AG09309 (cell line): ENCODE measurements at regions not wholly inside any gene's neighbourhood (a gene's known extent, or its start where the extent isn't known, plus 50 kb on each side); places are given as distances from the start of the nearest gene placed in this dataset.
"Not testable (repeated sequence)": the region's sequence is repeated elsewhere in the genome, so short reads cannot be mapped to it uniquely, and the experiment has no call there.

Experiments
- DNase-seq: peaks from one replicate; pipeline ENCODE4 v3.0.0-alpha.2; 2010; ENCODE audit warnings: low read depth
- H3K4me3 ChIP-seq: 2 replicates; pipeline ENCODE4 v1.5.1; 2011; ENCODE audit warnings: mild to moderate bottlenecking, low read depth, low read length, moderate library complexity; ENCODE audit not compliant: control insufficient read depth
- TF ChIP-seq, protein P1 (sequence below): IDR thresholded peaks from 2 replicates; pipeline ENCODE4 v1.5.1; 2011; ENCODE audit warnings: mild to moderate bottlenecking, low read depth, low read length, inconsistent platforms; ENCODE audit not compliant: insufficient read depth, control insufficient read depth; ENCODE audit errors: missing control alignments

GRCh38 chr1:81512252-81513003 lies 288.3 kb upstream of the ADGRL2 start:
- no peak overlapping the region for H3K4me3 ChIP-seq
- TF ChIP-seq, protein P1, sequence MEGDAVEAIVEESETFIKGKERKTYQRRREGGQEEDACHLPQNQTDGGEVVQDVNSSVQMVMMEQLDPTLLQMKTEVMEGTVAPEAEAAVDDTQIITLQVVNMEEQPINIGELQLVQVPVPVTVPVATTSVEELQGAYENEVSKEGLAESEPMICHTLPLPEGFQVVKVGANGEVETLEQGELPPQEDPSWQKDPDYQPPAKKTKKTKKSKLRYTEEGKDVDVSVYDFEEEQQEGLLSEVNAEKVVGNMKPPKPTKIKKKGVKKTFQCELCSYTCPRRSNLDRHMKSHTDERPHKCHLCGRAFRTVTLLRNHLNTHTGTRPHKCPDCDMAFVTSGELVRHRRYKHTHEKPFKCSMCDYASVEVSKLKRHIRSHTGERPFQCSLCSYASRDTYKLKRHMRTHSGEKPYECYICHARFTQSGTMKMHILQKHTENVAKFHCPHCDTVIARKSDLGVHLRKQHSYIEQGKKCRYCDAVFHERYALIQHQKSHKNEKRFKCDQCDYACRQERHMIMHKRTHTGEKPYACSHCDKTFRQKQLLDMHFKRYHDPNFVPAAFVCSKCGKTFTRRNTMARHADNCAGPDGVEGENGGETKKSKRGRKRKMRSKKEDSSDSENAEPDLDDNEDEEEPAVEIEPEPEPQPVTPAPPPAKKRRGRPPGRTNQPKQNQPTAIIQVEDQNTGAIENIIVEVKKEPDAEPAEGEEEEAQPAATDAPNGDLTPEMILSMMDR, result no peak
- no peak for DNase-seq

DNA sequence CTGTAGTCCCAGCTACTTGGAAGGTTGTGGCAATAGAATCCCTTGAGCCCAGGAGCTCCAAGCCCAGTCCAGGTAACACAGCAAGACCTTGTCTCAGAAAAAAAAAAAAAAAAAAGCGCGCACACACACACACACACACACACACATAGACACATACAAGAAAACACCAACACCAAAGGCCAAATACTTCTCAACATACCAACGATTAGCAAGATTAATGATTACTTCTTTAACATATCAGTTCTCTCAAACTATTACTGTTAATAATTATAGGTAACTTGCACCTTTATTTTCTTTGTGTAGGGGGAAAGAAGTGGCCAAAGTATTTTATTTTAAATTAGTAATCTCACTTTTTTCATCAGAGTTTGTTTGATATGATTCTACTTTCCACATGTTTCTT lies 289.5 kb upstream of the ADGRL2 start:
- TF ChIP-seq, protein P1, result no peak
- no peak for DNase-seq
- no peak overlapping the region for H3K4me3 ChIP-seq

GRCh38 chr1:81510701-81511100 lies 290.0 kb upstream of the ADGRL2 start:
- no peak for DNase-seq
- TF ChIP-seq, protein P1, result no peak
- no peak overlapping the region for H3K4me3 ChIP-seq

DNA sequence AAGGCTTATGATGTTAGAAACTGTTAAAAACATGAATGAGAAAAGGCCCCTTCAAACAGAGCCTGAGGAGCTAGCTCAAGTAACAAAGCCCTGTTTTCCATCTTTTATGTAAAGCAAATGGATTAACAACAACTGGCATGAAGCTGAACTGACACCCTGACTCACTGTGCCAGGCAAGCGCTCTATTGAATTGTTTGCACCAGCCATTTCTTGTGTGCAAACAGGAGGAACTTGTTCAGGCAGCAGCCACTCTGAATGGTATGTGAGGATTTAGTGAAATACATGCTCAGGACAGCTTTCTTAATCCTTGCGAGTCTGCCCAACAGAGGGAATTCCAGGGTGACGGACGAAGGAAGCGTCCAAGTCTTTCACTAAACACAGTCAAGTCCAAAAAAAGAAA lies 291.1 kb upstream of the ADGRL2 start:
- no peak for DNase-seq
- TF ChIP-seq, protein P1, result no peak

DNA sequence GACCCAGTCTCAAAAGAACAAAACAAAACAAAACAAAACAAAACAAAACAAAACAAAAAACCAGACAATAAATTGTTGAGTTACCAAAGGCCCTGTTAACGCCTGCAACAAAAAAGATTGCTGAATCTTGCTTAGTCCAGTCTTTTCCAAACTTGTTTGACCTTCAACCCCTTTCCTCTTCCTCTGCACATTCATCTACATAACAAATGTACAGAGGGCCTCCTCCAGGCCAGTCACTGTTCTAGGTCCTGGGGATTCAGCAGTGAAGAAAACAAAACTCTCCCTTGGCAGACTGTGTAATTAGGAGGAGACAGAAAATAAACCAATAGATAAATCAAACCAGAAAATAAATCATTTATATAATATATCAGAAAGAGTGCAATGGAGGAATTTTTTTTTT lies 294.0 kb upstream of the ADGRL2 start:
- DNase-seq, result no peak
- TF ChIP-seq, protein P1, result no peak

More for the DNA sequence above, 291.1 kb upstream of the ADGRL2 start:
- no peak overlapping the region for H3K4me3 ChIP-seq

DNA sequence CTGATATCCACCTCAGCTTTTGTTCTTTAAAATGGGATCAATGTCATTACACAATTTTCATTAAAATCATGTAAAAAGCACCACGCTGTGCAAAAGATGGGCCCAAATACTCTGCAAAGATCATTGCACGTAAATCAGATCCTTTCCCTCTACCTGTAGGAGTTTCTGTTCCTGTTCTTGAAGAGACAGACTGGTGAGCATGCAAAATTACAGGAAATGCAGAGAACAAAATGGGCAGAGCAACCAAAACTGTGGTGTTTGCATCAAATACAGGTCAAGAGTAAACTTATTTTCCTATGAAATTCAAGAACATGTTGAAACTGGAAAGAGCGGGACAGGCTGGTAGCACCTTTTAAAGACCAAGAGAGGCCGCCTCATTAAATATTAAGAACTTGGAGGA lies 294.9 kb upstream of the ADGRL2 start:
- no peak for DNase-seq
- H3K4me3 ChIP-seq, result no peak overlapping the region
- TF ChIP-seq, protein P1, result no peak

More for the DNA sequence above, 294.0 kb upstream of the ADGRL2 start:
- no peak overlapping the region for H3K4me3 ChIP-seq

- H3K4me3 ChIP-seq, DNase-seq: not testable (repeated sequence)
These were observed 295.9 kb upstream of the ADGRL2 start for GRCh38 chr1:81504820-81505219.

DNA sequence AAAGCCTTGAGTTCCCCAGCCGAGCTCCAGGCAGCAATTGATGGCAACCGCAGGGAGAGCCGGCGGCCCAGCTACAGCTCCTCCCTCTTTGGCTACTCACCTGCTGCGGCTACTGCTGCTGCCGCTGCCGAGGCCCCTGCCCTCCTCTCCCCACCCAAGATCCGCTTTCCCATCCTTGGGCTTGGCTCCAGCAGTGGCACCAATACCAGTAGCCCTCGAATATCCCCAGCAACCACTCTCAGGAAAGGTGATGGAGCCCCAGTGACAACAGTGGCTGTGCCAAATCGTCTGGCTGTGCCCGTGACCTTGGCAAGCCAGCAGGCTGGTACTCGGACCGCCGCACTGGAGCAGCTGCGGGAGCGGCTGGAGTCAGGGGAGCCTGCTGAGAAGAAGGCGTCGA lies 298.0 kb upstream of the ADGRL2 start:
- H3K4me3 ChIP-seq, DNase-seq: not testable (repeated sequence)

- not testable (repeated sequence) for DNase-seq, H3K4me3 ChIP-seq
These were observed 299.2 kb upstream of the ADGRL2 start for GRCh38 chr1:81501485-81501884.
